Memory B cell (primary cell): ENCODE measurements at regions not wholly inside any gene's neighbourhood (a gene's known extent, or its start where the extent isn't known, plus 50 kb on each side); places are given as distances from the start of the nearest gene placed in this dataset.

Source experiments
- ATAC-seq: fragments of 150-1000 bp; cut with Tn5 transposase; 2 replicates; pipeline ENCODE4 v1.10.0; 2021; ENCODE audit warnings: low read depth, mild to moderate bottlenecking, moderate library complexity
- DNase-seq, 2 donors: peaks; one replicate each; pipeline ENCODE4 v3.0.0; 2022; ENCODE audit warnings: low spot score in 2 of 2
- H3K27ac Mint-ChIP-seq: one replicate; pipeline ENCODE4 v1.8.0; 2022; ENCODE audit warnings: mild to moderate bottlenecking, moderate library complexity, mixed read lengths
- H3K27me3 Mint-ChIP-seq: one replicate; pipeline ENCODE4 v1.8.0; 2022; ENCODE audit warnings: mixed read lengths
- H3K36me3 Mint-ChIP-seq: one replicate; pipeline ENCODE4 v1.8.0; 2022; ENCODE audit warnings: mild to moderate bottlenecking, mixed read lengths
- H3K4me1 Mint-ChIP-seq: one replicate; pipeline ENCODE4 v1.8.0; 2022; ENCODE audit warnings: mixed read lengths
- H3K4me3 Mint-ChIP-seq: one replicate; pipeline ENCODE4 v1.8.0; 2022; ENCODE audit warnings: mild to moderate bottlenecking, moderate library complexity, mixed read lengths
- H3K9me3 Mint-ChIP-seq: one replicate; pipeline ENCODE4 v1.8.0; 2022; ENCODE audit warnings: mixed read lengths

DNA sequence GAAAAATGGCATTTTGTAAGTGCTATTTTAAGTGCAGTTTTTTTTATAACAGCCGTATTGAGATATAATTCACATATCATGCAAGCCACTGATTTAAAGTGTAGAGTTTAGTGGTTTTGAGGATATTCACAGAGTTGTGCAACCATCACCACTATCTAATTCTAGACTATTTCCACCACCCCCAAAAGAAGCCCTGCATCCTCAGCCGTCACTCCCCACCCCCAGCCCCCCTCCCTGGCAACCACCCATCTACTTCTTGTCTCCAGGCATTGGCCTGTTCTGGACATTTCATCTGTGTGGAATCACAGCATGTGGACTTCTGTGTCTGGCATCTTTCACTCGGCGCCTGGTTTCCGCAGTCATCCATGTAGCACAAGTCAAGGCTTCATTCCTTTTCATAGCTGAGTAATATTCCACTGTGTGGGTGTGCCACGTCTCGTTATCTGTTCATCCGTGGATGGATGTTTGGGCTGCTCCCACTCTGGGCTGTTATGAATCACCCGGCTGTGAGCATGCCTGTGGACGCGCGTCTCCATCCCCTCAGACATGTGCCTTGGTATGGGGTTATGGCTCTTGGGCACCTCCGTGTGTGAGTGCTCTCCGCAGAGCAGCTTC, 138.4 kb upstream of the CIBAR2 start:
- DNase-seq (no peak), ATAC-seq (no peak)
- no peaks in the 10 kb centered on the region for H3K36me3 Mint-ChIP-seq
- H3K27ac Mint-ChIP-seq = no peak overlapping the region
- peaks cover 2% of the 10 kb centered on the region for H3K4me1 Mint-ChIP-seq
- H3K9me3 Mint-ChIP-seq = no peaks in the 10 kb centered on the region
- peaks cover 20% of the 10 kb centered on the region for H3K27me3 Mint-ChIP-seq
- H3K4me3 Mint-ChIP-seq = no peak overlapping the region

DNA sequence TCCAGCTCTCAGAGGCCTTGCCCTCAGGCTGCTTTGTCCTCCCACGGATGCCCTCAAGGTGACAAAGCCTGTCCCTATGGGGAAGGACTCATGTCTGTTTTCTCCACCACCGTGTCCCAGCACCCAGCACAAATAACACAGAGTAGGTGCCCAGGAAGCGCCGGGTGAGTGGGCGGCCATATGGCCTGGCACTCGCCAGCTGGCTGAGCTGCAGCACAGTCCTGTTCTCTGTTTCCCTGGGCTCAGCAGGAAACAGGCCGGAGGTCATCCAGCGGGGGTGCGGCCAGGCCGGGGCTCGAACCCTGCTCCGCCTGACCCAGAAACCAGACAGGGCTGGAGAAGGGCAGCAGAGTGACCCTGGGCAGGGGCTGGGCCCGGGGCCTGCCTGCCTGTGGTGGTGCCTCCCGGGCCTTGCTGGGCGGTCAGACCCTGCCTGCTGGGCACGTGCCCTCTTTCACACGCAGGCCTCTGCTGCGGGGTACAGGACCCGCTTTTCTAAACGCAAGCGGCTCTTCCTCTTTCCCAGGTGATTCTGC, 139.0 kb upstream of the CIBAR2 start:
- Mint-ChIP-seq H3K27me3 (peaks cover 17% of the 10 kb centered on the region), H3K27ac (no peak overlapping the region)
- no peak for ATAC-seq

DNA sequence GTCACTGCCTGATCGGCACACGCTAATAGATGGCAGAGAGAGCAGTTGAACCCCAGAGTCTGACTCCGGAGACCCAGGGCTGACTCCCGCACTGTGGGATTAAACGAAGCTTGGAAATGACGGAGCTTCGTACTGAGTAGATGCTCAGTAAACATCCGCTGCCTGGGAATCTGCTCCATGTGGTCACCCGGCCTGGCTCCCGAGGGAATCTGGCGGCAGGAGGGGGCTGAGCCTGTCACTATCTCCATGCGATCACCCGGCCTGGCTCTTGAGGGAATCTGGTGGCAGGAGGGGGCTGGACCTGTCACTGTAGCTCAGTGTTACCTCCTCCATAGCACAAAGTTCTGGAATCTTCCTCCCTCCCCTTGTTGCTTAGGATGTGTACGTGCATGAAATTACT, 139.7 kb upstream of the CIBAR2 start:
- Mint-ChIP-seq H3K4me3 (no peak overlapping the region), H3K4me1 (no peaks in the 10 kb centered on the region), H3K27me3 (peaks cover 20% of the 10 kb centered on the region), H3K36me3 (no peaks in the 10 kb centered on the region), H3K27ac (no peak overlapping the region), H3K9me3 (no peaks in the 10 kb centered on the region)
- DNase-seq = no peak
- no peak for ATAC-seq

More for the DNA sequence above, 139.0 kb upstream of the CIBAR2 start:
- Mint-ChIP-seq H3K4me3 (no peak overlapping the region), H3K9me3 (no peaks in the 10 kb centered on the region), H3K36me3 (no peaks in the 10 kb centered on the region), H3K4me1 (no peaks in the 10 kb centered on the region)
- no peak for DNase-seq

DNA sequence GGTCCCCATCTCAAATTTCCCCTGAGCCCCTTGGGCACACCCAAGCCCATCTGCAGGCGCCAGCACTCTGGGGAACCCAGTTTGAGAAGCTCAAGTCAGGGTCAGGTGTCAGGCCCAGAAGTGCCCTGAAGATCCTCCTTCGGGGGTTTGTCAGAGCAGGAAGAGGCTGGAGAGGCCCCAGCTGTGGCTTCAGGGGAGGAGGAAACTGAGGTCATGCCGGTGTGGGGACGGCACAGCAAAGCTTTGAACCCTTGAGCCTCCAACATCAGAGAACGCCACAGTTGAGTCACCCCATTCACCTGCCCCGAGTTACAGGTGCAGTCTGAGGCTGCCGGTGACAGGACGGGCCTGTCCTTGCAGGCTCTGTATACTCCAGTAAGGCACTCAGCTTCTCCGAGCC, 140.2 kb upstream of the CIBAR2 start:
- Mint-ChIP-seq H3K36me3 (no peaks in the 10 kb centered on the region), H3K4me1 (no peaks in the 10 kb centered on the region), H3K27ac (no peak overlapping the region), H3K9me3 (no peaks in the 10 kb centered on the region), H3K4me3 (no peak overlapping the region), H3K27me3 (peaks cover 18% of the 10 kb centered on the region)
- no peak for ATAC-seq
- no peak for DNase-seq

DNA sequence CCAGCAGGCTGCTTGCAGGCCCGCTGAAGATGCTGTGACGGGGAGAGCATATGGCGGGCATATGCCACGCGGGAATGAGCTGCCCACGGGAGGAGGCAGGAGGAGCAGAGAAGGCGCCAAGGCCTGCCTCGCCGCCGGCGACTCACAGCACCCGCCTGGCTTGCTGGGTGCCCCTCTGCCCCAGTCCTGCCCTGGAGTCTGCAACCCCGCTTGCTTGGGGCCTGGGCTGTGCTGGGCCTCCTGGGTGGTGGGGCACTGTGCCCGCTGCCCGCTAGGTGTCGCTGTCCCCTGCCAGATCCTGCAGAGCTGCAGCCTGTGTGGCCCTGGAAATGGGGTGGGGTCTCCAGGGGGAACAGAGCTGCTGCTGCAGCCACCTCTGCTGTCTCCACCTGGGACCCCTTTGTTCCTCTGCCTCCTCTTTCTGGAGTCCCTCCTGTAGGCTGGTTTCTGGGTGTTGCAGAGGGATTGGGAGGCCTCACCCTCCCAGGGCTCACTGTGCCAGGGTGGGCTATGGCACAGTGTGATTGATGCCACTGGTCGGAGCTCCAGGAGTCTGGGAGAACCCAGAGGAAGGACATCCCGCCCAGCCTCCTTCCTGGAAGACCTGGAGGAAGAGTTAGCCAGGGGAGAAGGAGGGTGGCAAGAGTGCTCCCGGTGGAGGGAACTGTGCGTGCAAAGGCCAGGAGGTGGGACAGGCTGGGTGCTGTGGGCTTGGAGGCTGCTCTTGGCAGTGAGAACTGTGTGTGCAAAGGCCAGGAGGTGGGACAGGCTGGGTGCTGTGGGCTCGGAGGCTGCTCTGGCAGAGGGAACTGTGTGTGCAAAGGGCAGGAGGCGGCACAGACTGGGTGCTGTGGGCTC, 141.0 kb upstream of the CIBAR2 start:
- Mint-ChIP-seq H3K36me3 (no peaks in the 10 kb centered on the region), H3K4me3 (no peak overlapping the region), H3K9me3 (no peaks in the 10 kb centered on the region), H3K27ac (no peak overlapping the region), H3K27me3 (peaks cover 15% of the 10 kb centered on the region), H3K4me1 (no peaks in the 10 kb centered on the region)
- peak; percentile 89 for ATAC-seq
- peak; percentile 61 to 78 for DNase-seq

DNA sequence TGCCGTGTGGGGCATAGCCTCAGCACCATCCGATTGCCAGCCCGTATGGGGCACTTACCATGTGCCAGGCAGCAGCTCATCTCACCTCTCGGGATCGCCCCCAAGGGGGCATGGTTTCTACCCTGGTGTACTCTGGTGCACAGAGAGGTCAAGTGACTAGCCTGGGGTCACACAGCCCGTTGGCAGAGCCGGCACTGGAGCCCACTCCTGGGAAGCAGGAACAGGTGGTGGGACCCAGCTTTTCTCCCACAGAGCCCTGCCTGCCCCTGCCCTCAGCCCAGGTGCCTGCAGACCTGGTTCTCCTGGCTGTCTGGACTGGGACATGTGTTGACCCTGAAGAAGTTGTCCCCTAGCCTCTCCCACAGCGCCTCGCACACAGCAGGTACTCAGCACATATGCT, 141.8 kb upstream of the CIBAR2 start:
- Mint-ChIP-seq H3K27ac (no peak overlapping the region), H3K36me3 (no peaks in the 10 kb centered on the region), H3K9me3 (no peaks in the 10 kb centered on the region), H3K27me3 (peaks cover 12% of the 10 kb centered on the region), H3K4me3 (no peak overlapping the region), H3K4me1 (peaks cover 2% of the 10 kb centered on the region)
- no peak for ATAC-seq
- no peak for DNase-seq

DNA sequence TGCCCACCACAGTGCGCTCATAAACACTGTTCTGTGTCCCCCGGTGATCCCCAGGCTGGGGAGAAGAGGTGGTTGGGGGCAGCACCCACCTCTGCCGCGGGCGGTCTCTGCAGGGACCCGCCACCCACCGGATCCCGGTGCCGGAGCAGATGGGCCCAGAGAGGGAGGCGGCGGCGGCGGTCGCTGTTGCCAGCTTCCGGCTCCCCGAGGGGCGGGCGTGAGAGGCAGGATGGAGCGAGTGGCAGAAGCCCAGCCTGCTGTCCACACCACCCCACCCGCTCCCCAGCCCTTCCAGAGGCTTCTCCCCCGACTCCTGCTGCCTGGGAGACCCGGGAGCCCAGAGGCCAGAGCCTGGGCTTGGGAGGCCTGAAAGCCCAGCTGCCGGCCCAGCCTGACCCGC, 142.6 kb upstream of the CIBAR2 start:
- peaks cover 18% of the 10 kb centered on the region for H3K27me3 Mint-ChIP-seq

DNA sequence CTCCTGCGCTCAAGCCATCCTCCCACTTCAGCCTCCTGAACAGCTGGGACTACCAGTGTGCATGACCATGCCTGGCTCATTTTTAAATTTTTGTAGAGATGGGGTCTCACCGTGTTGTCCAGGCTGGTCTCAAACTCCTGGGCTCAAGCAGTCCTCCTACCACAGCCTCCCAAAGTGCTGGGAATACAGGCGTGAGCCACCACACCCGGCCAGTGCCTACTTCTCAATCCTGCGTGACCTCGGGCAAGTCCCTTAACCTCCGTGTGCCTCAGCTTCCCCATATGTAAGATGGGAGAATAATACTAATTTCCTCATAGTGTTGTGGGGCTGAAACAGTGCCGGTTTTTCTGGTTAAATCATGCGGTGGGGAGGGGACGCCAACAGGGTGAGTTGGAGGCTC, 143.5 kb upstream of the CIBAR2 start:
- Mint-ChIP-seq H3K27me3 (peaks cover 19% of the 10 kb centered on the region), H3K4me1 (peaks cover 7% of the 10 kb centered on the region), H3K4me3 (no peak overlapping the region), H3K27ac (no peak overlapping the region), H3K9me3 (no peaks in the 10 kb centered on the region), H3K36me3 (no peaks in the 10 kb centered on the region)
- ATAC-seq (no peak), DNase-seq (no peak)

More for the DNA sequence above, 142.6 kb upstream of the CIBAR2 start:
- Mint-ChIP-seq H3K9me3 (no peaks in the 10 kb centered on the region), H3K4me1 (peaks cover 7% of the 10 kb centered on the region), H3K36me3 (no peaks in the 10 kb centered on the region), H3K4me3 (no peak overlapping the region), H3K27ac (no peak overlapping the region)
- ATAC-seq (no peak), DNase-seq (no peak)

DNA sequence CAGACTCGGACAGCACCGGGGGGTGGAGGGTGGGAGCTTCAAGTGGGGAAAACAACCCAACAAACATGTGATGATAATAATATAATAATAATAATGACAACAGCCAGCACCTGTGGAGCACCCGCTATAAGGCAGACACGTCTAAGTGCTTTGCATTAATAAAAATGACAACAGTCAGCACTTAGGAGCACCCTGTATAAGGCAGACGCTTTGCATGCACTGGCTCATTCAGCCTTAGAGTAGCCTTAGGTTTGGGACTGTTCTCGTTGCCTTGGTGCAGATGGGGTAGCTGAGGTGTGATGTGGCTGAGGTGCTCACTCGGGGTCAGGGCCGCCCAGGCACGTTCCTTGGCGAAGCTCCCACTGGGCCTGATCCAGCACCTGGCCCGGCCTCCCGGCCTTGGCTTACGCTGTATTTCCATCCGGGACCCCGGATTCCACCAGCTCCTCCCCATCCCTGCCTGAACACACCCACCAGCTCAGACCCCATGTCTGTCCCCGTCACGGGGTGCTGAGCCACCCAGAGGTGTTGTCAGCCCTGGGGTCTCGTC, 144.0 kb upstream of the CIBAR2 start:
- DNase-seq (no peak), ATAC-seq (no peak)
- Mint-ChIP-seq H3K36me3 (no peaks in the 10 kb centered on the region), H3K27me3 (peaks cover 21% of the 10 kb centered on the region), H3K9me3 (no peaks in the 10 kb centered on the region), H3K27ac (no peak overlapping the region), H3K4me1 (peaks cover 11% of the 10 kb centered on the region), H3K4me3 (no peak overlapping the region)

DNA sequence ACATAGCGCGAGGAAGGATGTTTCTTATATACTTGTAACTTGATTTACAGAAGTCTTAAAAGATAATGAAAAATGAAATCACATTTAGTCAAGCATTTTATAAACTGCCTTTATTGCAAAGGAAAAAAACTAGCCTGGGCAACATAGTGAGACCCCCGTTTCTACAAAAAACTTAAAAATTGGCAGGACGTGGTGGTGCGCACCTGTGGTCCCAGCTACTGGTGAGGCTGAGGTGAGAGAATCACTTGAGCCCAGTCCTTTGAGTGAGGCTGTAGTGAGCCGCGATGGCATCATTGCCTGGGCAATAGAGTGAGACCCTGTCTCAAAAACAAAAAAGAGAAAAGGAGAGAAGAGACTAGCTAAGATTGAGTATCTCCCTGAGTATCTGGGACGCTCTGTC, 145.2 kb upstream of the CIBAR2 start:
- H3K4me1 Mint-ChIP-seq = peaks cover 17% of the 10 kb centered on the region
- H3K9me3 Mint-ChIP-seq = no peaks in the 10 kb centered on the region
- no peaks in the 10 kb centered on the region for H3K36me3 Mint-ChIP-seq
- H3K27me3 Mint-ChIP-seq = peaks cover 24% of the 10 kb centered on the region
- no peak for ATAC-seq
- no peak overlapping the region for H3K27ac Mint-ChIP-seq
- H3K4me3 Mint-ChIP-seq = no peak overlapping the region
- no peak for DNase-seq

DNA sequence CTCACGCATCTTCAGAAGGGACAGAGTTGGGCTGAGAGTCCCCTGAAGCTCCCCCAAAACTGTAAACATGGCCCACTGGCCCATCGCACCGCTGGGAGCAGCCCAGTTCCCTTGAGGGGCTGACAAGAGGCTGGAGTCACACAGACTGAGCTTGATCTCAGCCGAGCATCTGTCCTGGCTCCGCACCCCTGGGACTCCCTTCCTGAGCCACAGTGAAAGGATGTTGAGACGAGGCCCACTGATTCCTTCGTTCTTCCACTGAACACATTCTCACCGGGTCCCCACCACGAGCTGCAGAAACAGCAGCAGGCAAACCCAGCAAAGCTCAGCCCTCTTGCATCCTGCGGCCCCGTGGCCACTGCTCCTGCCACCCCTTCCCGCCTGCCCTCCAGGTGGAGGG, 145.9 kb upstream of the CIBAR2 start:
- H3K4me3 Mint-ChIP-seq = no peak overlapping the region
- H3K4me1 Mint-ChIP-seq = peaks cover 17% of the 10 kb centered on the region
- DNase-seq (no peak), ATAC-seq (no peak)
- H3K36me3 Mint-ChIP-seq = no peaks in the 10 kb centered on the region
- H3K9me3 Mint-ChIP-seq = no peaks in the 10 kb centered on the region
- H3K27ac Mint-ChIP-seq = no peak overlapping the region
- peaks cover 24% of the 10 kb centered on the region for H3K27me3 Mint-ChIP-seq

DNA sequence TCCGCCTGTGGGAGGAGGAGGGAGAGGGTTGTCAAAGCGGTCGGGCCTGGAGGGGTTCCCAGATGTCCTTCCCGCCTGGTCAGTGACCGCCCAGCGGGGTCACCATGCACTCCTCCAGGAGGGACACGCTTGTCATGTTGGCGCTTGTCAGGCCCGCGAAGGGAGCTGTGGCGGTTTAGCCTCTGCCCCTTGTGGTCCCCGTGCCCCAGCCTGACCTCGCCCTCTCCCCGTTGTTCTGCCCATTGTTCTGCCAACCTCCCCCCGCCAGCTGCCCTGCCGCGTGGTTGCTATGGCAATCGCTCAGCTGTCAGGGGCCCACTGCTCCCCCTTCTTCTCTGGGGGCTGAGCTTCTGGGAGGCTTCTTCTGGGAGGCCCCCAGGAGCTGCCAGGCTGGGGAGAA, 146.4 kb upstream of the CIBAR2 start:
- H3K27ac Mint-ChIP-seq = no peak overlapping the region
- peaks cover 17% of the 10 kb centered on the region for H3K4me1 Mint-ChIP-seq
- H3K9me3 Mint-ChIP-seq = no peaks in the 10 kb centered on the region
- peak; percentile 24 for ATAC-seq
- no peak overlapping the region for H3K4me3 Mint-ChIP-seq
- no peak for DNase-seq
- no peaks in the 10 kb centered on the region for H3K36me3 Mint-ChIP-seq
- H3K27me3 Mint-ChIP-seq = peaks cover 22% of the 10 kb centered on the region

DNA sequence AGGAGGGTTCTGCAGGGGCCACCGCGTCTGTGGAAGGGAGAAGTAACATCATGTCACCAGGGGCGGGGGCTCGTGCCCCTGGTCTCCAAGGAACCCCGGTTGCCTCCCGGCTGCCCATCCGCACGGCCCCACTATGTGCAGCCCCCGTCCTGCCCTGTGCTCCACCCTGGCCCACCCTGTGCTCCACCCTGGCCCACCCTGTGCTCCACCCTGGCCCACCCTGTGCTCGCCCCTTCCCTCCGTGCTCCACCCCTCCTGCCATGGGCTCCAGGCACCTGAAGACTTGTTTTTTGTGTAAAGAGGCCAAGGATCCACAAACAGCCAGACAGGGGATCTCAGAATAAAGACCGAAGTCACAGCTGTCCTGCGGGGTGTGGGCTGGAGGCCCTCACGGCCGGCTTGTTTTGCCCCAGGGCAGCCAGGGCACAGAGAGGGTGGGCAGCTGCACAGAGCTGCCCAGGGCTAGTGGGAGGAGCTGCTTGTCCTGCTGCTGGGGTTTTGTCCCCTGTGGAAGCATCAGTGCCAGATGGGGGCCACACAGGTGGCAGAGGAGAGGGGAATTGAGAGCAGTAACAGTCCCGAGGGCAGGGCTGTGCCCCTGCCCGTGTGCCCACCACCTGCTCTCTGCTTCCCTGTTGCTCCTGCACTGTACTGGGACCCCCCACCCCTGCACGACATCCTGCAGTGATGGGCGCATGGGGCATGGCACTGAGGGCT, 147.0 kb upstream of the CIBAR2 start:
- ATAC-seq (no peak), DNase-seq (no peak)
- Mint-ChIP-seq H3K9me3 (no peaks in the 10 kb centered on the region), H3K27me3 (peaks cover 21% of the 10 kb centered on the region), H3K36me3 (no peaks in the 10 kb centered on the region), H3K27ac (no peak overlapping the region), H3K4me3 (peak overlapping the region; percentile 30), H3K4me1 (peaks cover 17% of the 10 kb centered on the region)

DNA sequence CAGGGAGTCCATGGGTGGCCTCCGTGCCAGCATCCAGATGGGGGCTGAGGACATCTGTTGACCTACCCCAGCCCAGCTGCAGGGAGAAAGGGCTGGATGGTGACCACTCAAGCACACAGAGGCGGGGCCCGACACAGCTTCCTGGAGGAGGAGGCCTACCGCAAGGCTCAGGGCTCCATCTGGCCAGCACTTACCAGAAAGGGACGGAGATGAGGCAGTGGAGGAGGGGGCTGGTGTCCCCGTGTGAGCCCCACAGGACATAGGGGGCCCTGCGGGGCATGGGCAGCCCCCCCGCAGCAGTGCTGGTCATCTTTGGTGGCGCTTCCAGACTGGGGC, 147.5 kb upstream of the CIBAR2 start:
- peak overlapping the region; percentile 11 for H3K4me3 Mint-ChIP-seq
- ATAC-seq = no peak
- H3K9me3 Mint-ChIP-seq = no peaks in the 10 kb centered on the region
- no peaks in the 10 kb centered on the region for H3K36me3 Mint-ChIP-seq
- H3K27ac Mint-ChIP-seq = no peak overlapping the region
- no peak for DNase-seq
- H3K27me3 Mint-ChIP-seq = peaks cover 21% of the 10 kb centered on the region
- peaks cover 17% of the 10 kb centered on the region for H3K4me1 Mint-ChIP-seq
